DOHH2 (cell line): ENCODE measurements at regions not wholly inside any gene's neighbourhood (a gene's known extent, or its start where the extent isn't known, plus 50 kb on each side); places are given as distances from the start of the nearest gene placed in this dataset.

ENCODE experiments used
- H3F3A ChIP-seq: fragments of 200-600 bp; sonication (generic), shearing (Covaris generic); 2 replicates; pipeline ENCODE4 v1.6.0; 2016; ENCODE audit warnings: antibody characterized with exemption, mild to moderate bottlenecking; ENCODE audit not compliant: control insufficient read depth, insufficient read depth
- H3K27ac ChIP-seq: fragments of 200-600 bp; sonication (generic); 2 replicates; pipeline ENCODE4 v1.5.1; 2014; ENCODE audit warnings: low read depth, mild to moderate bottlenecking, low read length, moderate library complexity
- H3K27me3 ChIP-seq: fragments of 200-600 bp; sonication (generic); 2 replicates; pipeline ENCODE4 v1.6.1; 2014; ENCODE audit warnings: mild to moderate bottlenecking, low read length, mixed read lengths; ENCODE audit not compliant: control insufficient read depth
- H3K36me3 ChIP-seq: fragments of 200-600 bp; sonication (generic); 2 replicates; pipeline ENCODE4 v1.6.1; 2014; ENCODE audit warnings: mild to moderate bottlenecking, low read length, moderate library complexity, mixed read lengths; ENCODE audit not compliant: control insufficient read depth
- H3K4me1 ChIP-seq: fragments of 200-600 bp; sonication (generic); 2 replicates; pipeline ENCODE4 v1.6.1; 2014; ENCODE audit warnings: mild to moderate bottlenecking, low read length, mixed read lengths; ENCODE audit not compliant: control insufficient read depth
- H3K4me2 ChIP-seq: fragments of 200-600 bp; sonication (generic); 2 replicates; pipeline ENCODE4 v1.6.0; 2014; ENCODE audit warnings: mild to moderate bottlenecking, low read length, moderate library complexity
- H3K4me3 ChIP-seq: fragments of 200-600 bp; sonication (generic); 2 replicates; pipeline ENCODE4 v1.5.1; 2014; ENCODE audit warnings: mild to moderate bottlenecking, low read length, mixed read lengths
- H3K79me2 ChIP-seq: fragments of 200-600 bp; sonication (generic); 2 replicates; pipeline ENCODE4 v1.6.1; 2014; ENCODE audit warnings: mild to moderate bottlenecking, low read length, mixed read lengths; ENCODE audit not compliant: control insufficient read depth
- H3K9me2 ChIP-seq: fragments of 200-600 bp; sonication (generic); replicated peaks from 2 replicates; pipeline ENCODE4 v1.6.1; 2014; ENCODE audit warnings: mild to moderate bottlenecking, low read length, mixed read lengths; ENCODE audit not compliant: control insufficient read depth
- H3K9me3 ChIP-seq: fragments of 200-600 bp; sonication (generic); 2 replicates; pipeline ENCODE4 v1.6.1; 2014; ENCODE audit warnings: antibody characterized with exemption, low read length, mixed read lengths; ENCODE audit not compliant: control insufficient read depth, insufficient read depth
- H4K20me1 ChIP-seq: fragments of 200-600 bp; sonication (generic); 2 replicates; pipeline ENCODE4 v1.6.0; 2014; ENCODE audit warnings: low read depth, mild to moderate bottlenecking, antibody characterized with exemption, low read length, moderate library complexity; ENCODE audit not compliant: control insufficient read depth, insufficient read depth
- CTCF ChIP-seq: fragments of 200-600 bp; sonication (generic); IDR thresholded peaks from one replicate; pipeline ENCODE4 v1.5.1; 2014; ENCODE audit warnings: antibody characterized with exemption, mild to moderate bottlenecking, low read depth, low read length; ENCODE audit not compliant: poor library complexity, severe bottlenecking
- EZH2phosphoT487 ChIP-seq: fragments of 200-600 bp; sonication (generic); IDR thresholded peaks from 2 replicates; pipeline ENCODE4 v1.6.1; 2017; ENCODE audit warnings: borderline replicate concordance, mild to moderate bottlenecking, antibody characterized with exemption, low read length, moderate library complexity, mixed read lengths

GRCh38 chr3:4044619-4045018 lies 245.4 kb downstream of the LRRN1 start:
- Histone ChIP-seq H3K27me3 (no peaks in the 10 kb centered on the region), H4K20me1 (no peaks in the 10 kb centered on the region), H3K4me2 (no peak overlapping the region), H3K9me3 (no peaks in the 10 kb centered on the region), H3K79me2 (no peaks in the 10 kb centered on the region), H3F3A (no peaks in the 10 kb centered on the region), H3K27ac (no peak overlapping the region), H3K4me1 (no peaks in the 10 kb centered on the region), H3K36me3 (no peaks in the 10 kb centered on the region), H3K9me2 (no peaks in the 10 kb centered on the region), H3K4me3 (no peak overlapping the region)
- TF ChIP-seq CTCF = no peak
- TF ChIP-seq EZH2phosphoT487 = no peak

- Histone ChIP-seq H4K20me1 (no peaks in the 10 kb centered on the region), H3K4me2 (no peak overlapping the region), H3K9me3 (no peaks in the 10 kb centered on the region), H3K9me2 (no peaks in the 10 kb centered on the region), H3F3A (no peaks in the 10 kb centered on the region), H3K36me3 (no peaks in the 10 kb centered on the region), H3K79me2 (no peaks in the 10 kb centered on the region), H3K27me3 (no peaks in the 10 kb centered on the region), H3K4me3 (no peak overlapping the region), H3K27ac (no peak overlapping the region), H3K4me1 (no peaks in the 10 kb centered on the region)
- no peak for TF ChIP-seq EZH2phosphoT487
- TF ChIP-seq CTCF = no peak
Measured at GRCh38 chr3:4045756-4046155, 246.5 kb downstream of the LRRN1 start.

- Histone ChIP-seq H3K4me2 (no peak overlapping the region), H3K27ac (no peak overlapping the region), H3F3A (no peaks in the 10 kb centered on the region), H3K4me1 (no peaks in the 10 kb centered on the region), H3K4me3 (no peak overlapping the region), H3K9me3 (no peaks in the 10 kb centered on the region), H3K79me2 (no peaks in the 10 kb centered on the region), H4K20me1 (no peaks in the 10 kb centered on the region), H3K36me3 (no peaks in the 10 kb centered on the region), H3K9me2 (no peaks in the 10 kb centered on the region), H3K27me3 (no peaks in the 10 kb centered on the region)
- TF ChIP-seq EZH2phosphoT487 (no peak), CTCF (no peak)
Measured at GRCh38 chr3:4047366-4047765, 248.1 kb downstream of the LRRN1 start.

- no peaks in the 10 kb centered on the region for H3K36me3 ChIP-seq
Measured at GRCh38 chr3:4052706-4053105, 250.5 kb upstream of the SETMAR start.

More at GRCh38 chr3:4052706-4053105, 250.5 kb upstream of the SETMAR start:
- Histone ChIP-seq H3K4me3 (no peak overlapping the region), H3K4me2 (no peak overlapping the region), H3F3A (no peaks in the 10 kb centered on the region), H4K20me1 (no peaks in the 10 kb centered on the region), H3K27me3 (no peaks in the 10 kb centered on the region), H3K9me3 (no peaks in the 10 kb centered on the region), H3K4me1 (no peaks in the 10 kb centered on the region), H3K9me2 (no peaks in the 10 kb centered on the region), H3K79me2 (no peaks in the 10 kb centered on the region), H3K27ac (no peak overlapping the region)
- TF ChIP-seq CTCF (no peak), EZH2phosphoT487 (no peak)
